Right lobe of liver (tissue), 6 donors: ENCODE measurements at regions not wholly inside any gene's neighbourhood (a gene's known extent, or its start where the extent isn't known, plus 50 kb on each side); places are given as distances from the start of the nearest gene placed in this dataset.
"Not testable (repeated sequence)": the region's sequence is repeated elsewhere in the genome, so short reads cannot be mapped to it uniquely, and the experiment has no call there.

Experiments used
- ATAC-seq, 4 donors: fragments of 200-7000 bp; cut with Tn5 transposase; one replicate each; pipeline ENCODE4 v1.9.1; 2020; ENCODE audit warnings: mild to moderate bottlenecking in 4 of 4, moderate library complexity in 4 of 4
- DNase-seq, 3 donors: peaks; one replicate each; pipeline ENCODE4 v3.0.0-alpha.2; 2020
- H3K27ac ChIP-seq, 3 donors: fragments of 200-600 bp; one replicate each; pipeline ENCODE4 v1.8.0; 2022
- H3K27me3 ChIP-seq, 2 donors: fragments of 200-600 bp; one replicate each; pipeline ENCODE4 v1.8.0; 2022
- H3K36me3 ChIP-seq, 4 donors: fragments of 200-600 bp; sonication (generic) in 1 of 4; one replicate each; pipeline versions ENCODE4 v1.5.1 to v1.8.0; 2017 to 2022; ENCODE audit warnings: control low read depth in 1 of 4
- H3K4me1 ChIP-seq, 4 donors: fragments of 200-600 bp; sonication (generic) in 1 of 4; one replicate each; pipeline versions ENCODE4 v1.5.1 to v1.8.0; 2017 to 2022; ENCODE audit warnings: control low read depth in 1 of 4
- H3K4me3 ChIP-seq, 3 donors: fragments of 200-600 bp; one replicate each; pipeline ENCODE4 v1.8.0; 2022
- H3K9me3 ChIP-seq, 4 donors: fragments of 200-600 bp; sonication (generic) in 1 of 4; one replicate each; pipeline versions ENCODE4 v1.5.1 to v1.8.0; 2017 to 2022; ENCODE audit warnings: control low read depth in 1 of 4
- POLR2A ChIP-seq: fragments of 450-650 bp; IDR thresholded peaks from one replicate; pipeline ENCODE4 v1.6.1; 2017; ENCODE audit warnings: antibody characterized with exemption, mild to moderate bottlenecking
- WGBS: methylation state at CpG from one replicate; pipeline ENCODE4 v1.1.6; 2018; ENCODE audit warnings: low coverage, low lambda C conversion rate; ENCODE audit not compliant: insufficient coverage; ENCODE audit errors: missing lambda C conversion rate; 5-methylcytosine and 5-hydroxymethylcytosine counted together
- intact Hi-C, 2 donors: fragments of 100-400 bp; cut with DNase I; formaldehyde crosslinking; loops; one replicate each; pipeline versions ENCODE4 v1.11.2 to v1.14.1; 2022
- TF ChIP-seq, protein P1 (sequence below), 4 donors: fragments of 200-600 bp in 3 of 4; fragments of 450-650 bp in 1 of 4; IDR thresholded peaks; one replicate each; pipeline versions ENCODE4 v1.5.1 to v1.8.0; 2016 to 2022; ENCODE audit warnings: antibody characterized with exemption in 4 of 4, mild to moderate bottlenecking in 2 of 4
- donor health status: DM: no; HTN: yes; CAD: no.
- donor health status: DM: no; HTN: no; CAD: no.
- donor health status: DM: no; HTN: no; CAD: no.
- donor health status: DM: no; HTN: yes; CAD: no.
- donor health status: DM: no; HTN: yes; CAD: no.

DNA sequence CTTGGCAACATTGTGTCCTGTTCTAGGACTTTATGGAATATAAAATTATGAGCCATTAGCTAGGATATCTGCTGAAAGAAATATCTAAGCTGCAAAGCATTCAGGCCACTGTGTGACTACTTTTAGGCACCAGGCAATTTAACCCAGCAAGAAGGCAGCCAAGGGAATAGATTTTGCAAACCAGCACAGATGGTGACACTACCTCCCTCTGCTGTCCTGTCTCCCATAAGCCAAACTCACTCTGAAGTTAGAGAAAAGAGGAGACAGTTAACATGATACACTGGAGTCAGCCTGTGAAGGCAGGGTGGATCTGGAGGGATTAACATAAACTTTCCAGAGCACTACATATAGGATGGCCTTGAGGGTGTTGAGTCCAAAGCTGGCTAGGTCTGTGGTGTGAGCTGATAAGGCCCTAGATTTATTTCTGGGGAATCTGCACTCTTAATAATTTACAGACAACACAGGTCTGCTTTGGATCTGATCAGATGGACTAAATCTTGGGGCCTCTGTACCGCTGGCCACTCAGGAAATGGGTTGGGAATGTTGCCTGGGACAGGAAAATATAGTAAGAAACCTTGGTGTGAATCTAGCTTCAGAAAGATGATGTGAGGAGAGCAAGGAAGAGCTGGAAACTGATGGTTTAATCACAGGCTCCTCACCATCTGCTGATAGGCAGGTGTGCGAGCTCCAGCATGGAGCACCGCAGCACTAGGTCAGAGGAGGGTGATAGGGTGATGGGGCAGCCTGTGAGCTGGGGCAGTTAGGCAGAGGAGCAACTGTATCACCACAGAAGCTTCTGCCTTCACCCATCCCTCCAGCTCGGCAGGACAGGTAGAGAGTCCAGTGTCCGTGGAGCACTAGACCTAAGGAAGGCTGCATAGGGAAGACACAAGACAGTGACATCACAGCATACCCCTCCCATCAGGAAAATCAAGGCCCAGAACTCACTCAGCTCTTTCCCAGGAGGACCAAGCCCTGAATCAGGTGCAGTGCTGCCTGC is 229.9 kb upstream of the PRSS1 start:
- H3K9me3 ChIP-seq: no peaks in the 10 kb centered on the region
- TF ChIP-seq, protein P1, sequence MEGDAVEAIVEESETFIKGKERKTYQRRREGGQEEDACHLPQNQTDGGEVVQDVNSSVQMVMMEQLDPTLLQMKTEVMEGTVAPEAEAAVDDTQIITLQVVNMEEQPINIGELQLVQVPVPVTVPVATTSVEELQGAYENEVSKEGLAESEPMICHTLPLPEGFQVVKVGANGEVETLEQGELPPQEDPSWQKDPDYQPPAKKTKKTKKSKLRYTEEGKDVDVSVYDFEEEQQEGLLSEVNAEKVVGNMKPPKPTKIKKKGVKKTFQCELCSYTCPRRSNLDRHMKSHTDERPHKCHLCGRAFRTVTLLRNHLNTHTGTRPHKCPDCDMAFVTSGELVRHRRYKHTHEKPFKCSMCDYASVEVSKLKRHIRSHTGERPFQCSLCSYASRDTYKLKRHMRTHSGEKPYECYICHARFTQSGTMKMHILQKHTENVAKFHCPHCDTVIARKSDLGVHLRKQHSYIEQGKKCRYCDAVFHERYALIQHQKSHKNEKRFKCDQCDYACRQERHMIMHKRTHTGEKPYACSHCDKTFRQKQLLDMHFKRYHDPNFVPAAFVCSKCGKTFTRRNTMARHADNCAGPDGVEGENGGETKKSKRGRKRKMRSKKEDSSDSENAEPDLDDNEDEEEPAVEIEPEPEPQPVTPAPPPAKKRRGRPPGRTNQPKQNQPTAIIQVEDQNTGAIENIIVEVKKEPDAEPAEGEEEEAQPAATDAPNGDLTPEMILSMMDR (IDR thresholded peaks at IDR 0.05): no peak
- no peak for TF ChIP-seq POLR2A
- H3K36me3 ChIP-seq: no peaks in the 10 kb centered on the region
- WGBS: 69% methylated on average over 2 of the region's 5 CpGs
- no peak overlapping the region for H3K4me3 ChIP-seq
- ATAC-seq (no peak), DNase-seq (no peak)
- no peak overlapping the region for H3K27ac ChIP-seq
- H3K4me1 ChIP-seq: no peaks in the 10 kb centered on the region
- H3K27me3 ChIP-seq: no peaks in the 10 kb centered on the region
- intact Hi-C loops: no loop called here

DNA sequence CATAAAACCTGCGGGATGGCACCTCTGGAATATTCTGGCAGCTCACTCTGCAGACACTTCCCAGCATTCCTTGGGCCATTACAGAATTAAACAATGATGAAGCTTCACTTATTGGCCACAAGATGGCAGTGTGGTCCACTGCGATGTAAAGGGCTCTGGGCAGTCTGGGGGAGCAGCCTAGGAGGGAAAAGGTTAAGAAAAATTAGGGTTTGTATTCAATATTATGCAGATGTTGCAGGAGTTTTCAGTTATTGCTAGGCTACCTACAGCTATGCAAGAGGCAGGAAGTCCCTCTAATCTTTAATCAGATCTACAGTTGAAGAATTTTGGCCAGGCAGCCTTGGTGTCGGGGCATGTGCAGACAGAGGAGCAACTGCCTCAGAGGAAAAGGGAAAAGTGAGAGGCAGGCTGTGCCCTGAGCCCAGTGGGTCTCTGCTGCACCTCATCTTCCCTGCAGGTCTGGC is 233.2 kb upstream of the PRSS1 start:
- 10% methylated on average over 3 of the region's 3 CpGs for WGBS
- ATAC-seq (peak; percentile 89 to 97 (median 94)), DNase-seq (no peak)
- Histone ChIP-seq H3K4me3 (no peak overlapping the region), H3K27me3 (no peaks in the 10 kb centered on the region), H3K4me1 (no peaks in the 10 kb centered on the region), H3K27ac (no peak overlapping the region), H3K36me3 (no peaks in the 10 kb centered on the region), H3K9me3 (no peaks in the 10 kb centered on the region)
- TF ChIP-seq POLR2A: no peak
- TF ChIP-seq, protein P1 (IDR thresholded peaks at IDR 0.05): peak; percentile 49 to 80 (median 74)
- intact Hi-C loops: no loop called here

DNA sequence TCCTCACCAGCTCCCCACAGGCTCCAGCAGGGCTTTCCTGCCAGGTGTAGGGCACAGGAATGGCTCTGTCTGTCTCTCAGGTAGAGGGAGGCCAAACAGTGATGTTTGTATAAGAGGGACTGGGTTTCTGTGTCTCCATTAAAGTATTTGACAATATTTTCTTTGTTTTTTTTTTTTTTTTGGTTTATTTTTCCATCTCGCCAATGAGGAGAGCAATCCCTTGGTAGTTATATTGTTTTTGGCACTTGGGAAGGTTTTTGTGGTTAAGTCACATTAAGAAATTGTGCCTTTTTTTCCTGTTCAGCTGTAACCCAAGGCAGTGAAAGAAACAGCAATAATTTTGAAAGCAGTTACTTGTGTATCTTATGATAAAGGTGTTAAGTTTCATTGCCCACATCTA is 234.6 kb upstream of the PRSS1 start:
- H3K27ac ChIP-seq, H3K4me3 ChIP-seq, H3K27me3 ChIP-seq, H3K36me3 ChIP-seq, H3K4me1 ChIP-seq, H3K9me3 ChIP-seq, ATAC-seq, intact Hi-C loops, DNase-seq: not testable (repeated sequence)
- 21% methylated on average over 1 of the region's 1 CpG for WGBS

DNA sequence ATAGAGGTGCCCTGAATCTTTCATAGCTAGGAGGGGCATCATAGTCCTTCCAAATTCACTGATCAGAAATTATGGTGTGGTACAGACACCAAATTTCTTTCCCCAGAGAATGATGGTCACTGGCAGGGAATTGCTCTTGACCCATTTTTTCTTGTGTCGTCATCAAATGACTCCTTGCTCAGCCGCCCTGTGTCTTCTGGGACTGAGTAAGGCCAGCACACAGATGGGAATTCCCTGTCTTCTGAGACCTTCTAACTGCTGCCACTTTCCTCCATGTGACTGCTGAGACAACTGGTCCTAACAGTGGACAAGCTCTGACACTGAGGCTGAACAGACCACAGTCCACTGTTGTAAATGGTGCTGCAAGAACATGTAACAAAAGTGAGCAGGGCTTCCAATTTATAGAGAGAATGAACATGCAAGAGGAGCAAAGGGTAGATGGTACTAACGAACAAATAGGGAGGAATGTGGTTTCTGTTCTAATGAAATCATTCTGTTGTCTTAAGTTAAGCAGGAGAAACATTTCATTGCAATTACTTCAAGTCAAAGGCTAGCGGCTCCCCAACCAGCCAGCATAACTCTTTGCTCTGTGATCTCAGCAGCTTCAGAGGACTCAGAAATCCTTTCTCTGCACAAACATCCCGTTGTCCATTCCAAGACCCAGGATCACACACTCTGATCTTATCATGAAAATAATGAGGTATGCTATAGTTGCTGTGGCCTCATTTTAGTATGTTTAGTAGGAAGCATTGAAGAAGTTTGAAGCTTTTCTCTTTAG is 235.9 kb upstream of the PRSS1 start:
- no peaks in the 10 kb centered on the region for H3K9me3 ChIP-seq
- H3K4me1 ChIP-seq: no peaks in the 10 kb centered on the region
- no peak overlapping the region for H3K27ac ChIP-seq
- no peaks in the 10 kb centered on the region for H3K27me3 ChIP-seq
- no peaks in the 10 kb centered on the region for H3K36me3 ChIP-seq
- TF ChIP-seq, protein P1 (IDR thresholded peaks at IDR 0.05): no peak
- TF ChIP-seq POLR2A: no peak
- intact Hi-C loops: no loop called here
- DNase-seq: no peak
- no peak for ATAC-seq
- WGBS: 45% methylated on average over 5 of the region's 5 CpGs
- no peak overlapping the region for H3K4me3 ChIP-seq

DNA sequence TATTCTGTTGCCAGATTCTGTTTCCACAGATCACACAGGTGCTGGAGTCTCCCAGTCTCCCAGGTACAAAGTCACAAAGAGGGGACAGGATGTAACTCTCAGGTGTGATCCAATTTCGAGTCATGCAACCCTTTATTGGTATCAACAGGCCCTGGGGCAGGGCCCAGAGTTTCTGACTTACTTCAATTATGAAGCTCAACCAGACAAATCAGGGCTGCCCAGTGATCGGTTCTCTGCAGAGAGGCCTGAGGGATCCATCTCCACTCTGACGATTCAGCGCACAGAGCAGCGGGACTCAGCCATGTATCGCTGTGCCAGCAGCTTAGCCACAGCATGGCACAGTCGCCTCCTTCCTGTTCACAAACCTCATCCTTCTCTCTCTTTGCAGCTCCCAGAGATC is 237.5 kb upstream of the PRSS1 start:
- Histone ChIP-seq H3K4me3 (no peak overlapping the region), H3K27ac (no peak overlapping the region), H3K9me3 (no peaks in the 10 kb centered on the region), H3K4me1 (no peaks in the 10 kb centered on the region), H3K27me3 (no peaks in the 10 kb centered on the region), H3K36me3 (no peaks in the 10 kb centered on the region)
- intact Hi-C loops: no loop called here
- TF ChIP-seq, protein P1 (IDR thresholded peaks at IDR 0.05): no peak
- TF ChIP-seq POLR2A: no peak
- no peak for DNase-seq
- ATAC-seq: no peak
- 55% methylated on average over 2 of the region's 7 CpGs for WGBS
